GM23248 (cell line): ENCODE measurements at regions not wholly inside any gene's neighbourhood (a gene's known extent, or its start where the extent isn't known, plus 50 kb on each side); places are given as distances from the start of the nearest gene placed in this dataset.

ENCODE experiments used
- EZH2 ChIP-seq: fragments of 200-600 bp; sonication (generic); IDR thresholded peaks from 2 replicates; pipeline ENCODE4 v1.6.1; 2018; ENCODE audit warnings: antibody characterized with exemption, mild to moderate bottlenecking; ENCODE audit not compliant: insufficient read depth, poor library complexity, severe bottlenecking
- EZH2phosphoT487 ChIP-seq: fragments of 200-600 bp; sonication (generic); IDR thresholded peaks from 2 replicates; pipeline ENCODE4 v1.6.1; 2018; ENCODE audit warnings: antibody characterized with exemption, moderate library complexity, mild to moderate bottlenecking, low read depth; ENCODE audit not compliant: insufficient read depth

DNA sequence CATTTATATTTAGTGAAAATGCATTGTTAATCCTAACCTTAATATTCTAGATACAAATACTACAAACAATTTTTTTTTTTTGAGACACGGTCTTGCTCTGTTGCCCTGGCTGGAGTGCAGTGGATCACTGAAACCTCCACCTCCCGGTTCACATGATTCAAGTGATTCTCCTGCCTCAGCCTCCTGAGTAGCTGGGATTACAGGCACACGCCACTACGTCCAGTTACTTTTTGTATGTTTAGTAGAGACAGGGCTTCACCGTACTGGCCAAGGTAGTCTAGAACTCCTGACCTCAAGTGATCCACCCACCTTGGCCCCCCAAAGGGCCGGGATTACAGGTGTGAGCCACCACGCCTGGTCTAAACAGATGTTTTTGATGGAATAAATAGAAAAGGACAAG lies 361.5 kb upstream of the NECTIN3 start:
- no peak for TF ChIP-seq EZH2
- TF ChIP-seq EZH2phosphoT487, result no peak
